HEK293T (cell line): ENCODE measurements at regions not wholly inside any gene's neighbourhood (a gene's known extent, or its start where the extent isn't known, plus 50 kb on each side); places are given as distances from the start of the nearest gene placed in this dataset.

Experiments
- ARNT ChIP-seq: fragments of 450-650 bp; IDR thresholded peaks from 2 replicates; pipeline ENCODE4 v1.6.1; 2017; ENCODE audit warnings: mild to moderate bottlenecking
- BHLHE40 ChIP-seq: fragments of 450-650 bp; IDR thresholded peaks from 2 replicates; pipeline ENCODE4 v1.6.1; 2016; ENCODE audit warnings: mild to moderate bottlenecking, moderate library complexity, borderline replicate concordance
- CTBP1 ChIP-seq: fragments of 450-650 bp; IDR thresholded peaks from 2 replicates; pipeline ENCODE4 v1.6.1; 2016; ENCODE audit warnings: borderline replicate concordance
- ELF4 ChIP-seq: fragments of 450-650 bp; IDR thresholded peaks from 2 replicates; pipeline ENCODE4 v1.6.1; 2017; ENCODE audit warnings: antibody characterized with exemption
- FOXA1 ChIP-seq: fragments of 450-650 bp; IDR thresholded peaks from 2 replicates; pipeline ENCODE4 v1.6.1; 2016; ENCODE audit warnings: mild to moderate bottlenecking
- FOXM1 ChIP-seq: fragments of 450-650 bp; IDR thresholded peaks from 2 replicates; pipeline ENCODE4 v1.6.1; 2017; ENCODE audit warnings: mild to moderate bottlenecking, borderline replicate concordance
- LEF1 ChIP-seq: fragments of 450-650 bp; IDR thresholded peaks from 2 replicates; pipeline ENCODE4 v1.6.1; 2017; ENCODE audit warnings: mild to moderate bottlenecking, borderline replicate concordance
- NFRKB ChIP-seq: fragments of 450-650 bp; IDR thresholded peaks from 2 replicates; pipeline ENCODE4 v1.6.1; 2016; ENCODE audit warnings: mild to moderate bottlenecking, moderate library complexity
- SP1 ChIP-seq: fragments of 450-650 bp; IDR thresholded peaks from 2 replicates; pipeline ENCODE4 v1.6.1; 2017
- SUZ12 ChIP-seq: fragments of 450-650 bp; IDR thresholded peaks from 2 replicates; pipeline ENCODE4 v1.6.1; 2016; ENCODE audit warnings: mild to moderate bottlenecking
- TARDBP ChIP-seq: fragments of 450-650 bp; IDR thresholded peaks from 2 replicates; pipeline ENCODE4 v1.6.1; 2016
- ZNF384 ChIP-seq: fragments of 450-650 bp; IDR thresholded peaks from 2 replicates; pipeline ENCODE4 v1.6.1; 2016
- TF ChIP-seq, protein P1 (sequence below): fragments of 450-650 bp; IDR thresholded peaks from 2 replicates; pipeline ENCODE4 v1.6.1; 2016

DNA sequence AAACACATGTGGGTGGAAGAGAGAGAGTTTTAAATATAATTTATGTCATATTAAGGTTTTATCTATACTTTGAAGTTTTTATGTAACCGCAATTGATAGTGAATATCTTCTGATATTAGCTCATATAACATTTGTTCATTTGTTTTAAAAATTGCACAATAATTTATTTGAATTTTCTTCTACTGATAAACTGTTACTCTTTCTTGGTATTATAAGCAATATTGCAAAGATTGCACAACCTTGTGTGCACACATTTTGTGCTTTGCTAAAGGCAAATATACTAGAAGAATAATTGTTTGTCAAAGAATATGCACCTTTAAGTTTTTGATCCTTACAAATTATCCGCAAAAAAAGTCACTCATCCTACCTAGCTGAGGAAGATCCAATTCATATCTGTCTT, 275.7 kb downstream of the TLR4 start:
- TF ChIP-seq SP1: no peak
- no peak for TF ChIP-seq FOXM1
- TF ChIP-seq CTBP1: no peak
- TF ChIP-seq TARDBP: no peak
- TF ChIP-seq BHLHE40: no peak
- no peak for TF ChIP-seq FOXA1
- TF ChIP-seq, protein P1, sequence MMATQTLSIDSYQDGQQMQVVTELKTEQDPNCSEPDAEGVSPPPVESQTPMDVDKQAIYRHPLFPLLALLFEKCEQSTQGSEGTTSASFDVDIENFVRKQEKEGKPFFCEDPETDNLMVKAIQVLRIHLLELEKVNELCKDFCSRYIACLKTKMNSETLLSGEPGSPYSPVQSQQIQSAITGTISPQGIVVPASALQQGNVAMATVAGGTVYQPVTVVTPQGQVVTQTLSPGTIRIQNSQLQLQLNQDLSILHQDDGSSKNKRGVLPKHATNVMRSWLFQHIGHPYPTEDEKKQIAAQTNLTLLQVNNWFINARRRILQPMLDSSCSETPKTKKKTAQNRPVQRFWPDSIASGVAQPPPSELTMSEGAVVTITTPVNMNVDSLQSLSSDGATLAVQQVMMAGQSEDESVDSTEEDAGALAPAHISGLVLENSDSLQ: no peak
- TF ChIP-seq ELF4: no peak
- TF ChIP-seq ARNT: no peak
- no peak for TF ChIP-seq NFRKB
- TF ChIP-seq LEF1: no peak
- TF ChIP-seq SUZ12: no peak
- TF ChIP-seq ZNF384: no peak
